ENCODE measurements at regions not wholly inside any gene's neighbourhood (a gene's known extent, or its start where the extent isn't known, plus 50 kb on each side); places are given as distances from the start of the nearest gene placed in this dataset.

DNA sequence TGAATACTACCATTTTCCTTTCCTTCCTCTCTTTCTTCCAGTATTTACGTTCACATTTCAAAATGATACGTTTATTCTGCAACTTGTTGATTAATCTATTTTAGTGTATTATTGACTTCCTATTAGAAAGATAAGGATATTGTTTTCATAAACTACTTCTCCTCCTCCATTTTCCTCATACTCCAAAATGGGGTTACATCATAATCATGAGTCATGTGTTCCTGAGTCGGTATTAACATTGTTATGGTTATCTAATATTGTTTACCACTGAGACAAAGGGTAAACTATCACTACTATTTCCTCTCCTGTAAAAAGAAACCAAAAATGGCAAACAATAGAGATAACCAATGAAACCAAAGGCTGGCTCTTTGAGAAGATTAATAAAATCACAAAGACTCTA, 126.5 kb upstream of the CDYL start:
- TF ChIP-seq, protein P1, sequence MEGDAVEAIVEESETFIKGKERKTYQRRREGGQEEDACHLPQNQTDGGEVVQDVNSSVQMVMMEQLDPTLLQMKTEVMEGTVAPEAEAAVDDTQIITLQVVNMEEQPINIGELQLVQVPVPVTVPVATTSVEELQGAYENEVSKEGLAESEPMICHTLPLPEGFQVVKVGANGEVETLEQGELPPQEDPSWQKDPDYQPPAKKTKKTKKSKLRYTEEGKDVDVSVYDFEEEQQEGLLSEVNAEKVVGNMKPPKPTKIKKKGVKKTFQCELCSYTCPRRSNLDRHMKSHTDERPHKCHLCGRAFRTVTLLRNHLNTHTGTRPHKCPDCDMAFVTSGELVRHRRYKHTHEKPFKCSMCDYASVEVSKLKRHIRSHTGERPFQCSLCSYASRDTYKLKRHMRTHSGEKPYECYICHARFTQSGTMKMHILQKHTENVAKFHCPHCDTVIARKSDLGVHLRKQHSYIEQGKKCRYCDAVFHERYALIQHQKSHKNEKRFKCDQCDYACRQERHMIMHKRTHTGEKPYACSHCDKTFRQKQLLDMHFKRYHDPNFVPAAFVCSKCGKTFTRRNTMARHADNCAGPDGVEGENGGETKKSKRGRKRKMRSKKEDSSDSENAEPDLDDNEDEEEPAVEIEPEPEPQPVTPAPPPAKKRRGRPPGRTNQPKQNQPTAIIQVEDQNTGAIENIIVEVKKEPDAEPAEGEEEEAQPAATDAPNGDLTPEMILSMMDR (IDR thresholded peaks at IDR 0.05) = no peak
- no peaks in the 10 kb centered on the region for H3K36me3 ChIP-seq
- H3K27me3 ChIP-seq (ENCODE audit: low read depth) = no peaks in the 10 kb centered on the region
- intact Hi-C loops (cut with DNase I) = no loop called here
- peaks cover 14% of the 10 kb centered on the region for H3K4me1 ChIP-seq
- H3K9me3 ChIP-seq = peaks cover 13% of the 10 kb centered on the region
- no peak overlapping the region for H3K27ac ChIP-seq
- ATAC-seq (no peak), DNase-seq (no peak)
- no peak overlapping the region for H3K4me3 ChIP-seq

DNA sequence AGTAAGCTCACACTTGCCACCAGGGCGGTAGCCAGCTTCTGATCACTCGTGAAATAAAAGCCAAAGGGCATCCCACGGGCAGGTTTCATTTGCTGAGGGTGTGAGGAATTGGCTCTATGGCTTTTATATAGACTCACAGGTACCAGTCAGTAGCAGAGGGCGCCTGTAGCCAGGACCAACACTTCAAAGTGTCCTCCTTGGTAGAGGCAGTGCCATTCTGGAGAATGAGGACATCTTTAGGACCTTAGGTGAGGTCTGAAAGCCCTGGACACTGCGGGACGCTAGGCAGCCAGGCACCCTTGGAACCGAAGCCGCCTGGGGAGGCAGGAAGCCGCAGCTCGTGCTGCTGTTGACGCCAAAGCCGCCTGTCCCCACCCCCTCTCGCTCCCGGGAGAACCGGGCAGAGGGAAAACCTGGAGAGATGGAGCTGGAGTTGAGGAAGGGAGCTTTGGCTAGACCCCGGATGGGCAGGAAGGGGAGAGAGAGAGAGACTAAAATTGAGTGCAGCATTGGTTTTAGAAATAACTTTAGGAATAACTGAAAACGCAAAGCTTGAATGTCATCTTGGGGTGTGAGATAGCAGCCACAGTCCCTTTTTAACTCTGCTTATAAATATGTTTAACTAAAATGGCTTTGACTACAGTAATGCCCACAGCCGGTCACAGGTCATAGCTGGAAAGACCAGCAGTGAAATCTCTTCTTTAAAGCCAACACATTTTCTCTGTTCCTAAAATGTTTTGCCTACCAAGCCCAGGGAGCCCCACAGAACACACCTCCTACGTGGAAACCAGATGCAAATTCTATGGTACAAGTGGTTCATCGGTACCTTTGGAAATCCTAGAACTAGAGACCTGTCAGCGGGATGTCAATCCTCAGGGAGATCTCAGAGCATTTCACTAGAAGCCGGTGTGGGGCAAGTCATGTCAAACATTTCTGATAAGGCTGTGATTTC, 128.5 kb upstream of the CDYL start:
- ATAC-seq (peak; percentile 90 to 93), DNase-seq (peak; percentile 77)
- no peak overlapping the region for H3K27ac ChIP-seq
- peaks cover 14% of the 10 kb centered on the region for H3K4me1 ChIP-seq
- H3K36me3 ChIP-seq = no peaks in the 10 kb centered on the region
- peak overlapping the region; percentile 40 for H3K4me3 ChIP-seq
- TF ChIP-seq, protein P1 (IDR thresholded peaks at IDR 0.05) = no peak
- H3K27me3 ChIP-seq (ENCODE audit: low read depth) = no peaks in the 10 kb centered on the region
- peaks cover 13% of the 10 kb centered on the region for H3K9me3 ChIP-seq
- intact Hi-C loops (cut with DNase I) = no loop called here

DNA sequence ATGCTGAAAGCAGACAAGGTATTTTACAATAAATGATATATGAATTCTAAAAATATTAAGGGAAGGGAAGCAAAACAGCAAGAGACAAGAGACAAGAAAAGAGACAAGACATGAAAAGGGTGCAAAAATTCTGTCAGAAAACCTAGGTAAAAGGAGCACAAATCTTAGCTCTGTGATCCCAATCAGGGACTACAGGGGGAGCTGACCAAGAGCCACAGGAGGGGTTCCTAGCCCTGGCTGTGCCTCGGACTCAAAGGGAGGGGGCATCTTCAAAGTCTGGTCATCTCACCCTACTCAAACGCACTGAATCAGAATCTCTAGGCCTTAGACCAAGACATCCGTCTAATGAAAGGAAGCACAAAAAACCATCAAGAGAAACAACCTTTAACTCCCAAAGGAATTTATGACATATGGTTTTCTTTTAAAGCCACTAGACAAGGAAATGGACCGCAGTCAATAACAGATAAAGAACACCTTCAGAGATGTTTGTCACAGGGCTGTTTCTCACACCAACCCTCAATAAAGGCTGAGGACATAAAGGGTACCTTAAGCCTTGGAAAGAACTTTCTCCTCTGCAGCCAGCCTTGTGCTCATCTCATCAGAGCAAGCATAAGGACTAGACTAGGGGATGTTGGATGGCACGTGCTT, 130.4 kb upstream of the CDYL start:
- Histone ChIP-seq H3K9me3 (no peaks in the 10 kb centered on the region), H3K36me3 (no peaks in the 10 kb centered on the region), H3K4me1 (peaks cover 14% of the 10 kb centered on the region), H3K27ac (no peak overlapping the region), H3K27me3 (ENCODE audit: low read depth) (no peaks in the 10 kb centered on the region), H3K4me3 (no peak overlapping the region)
- intact Hi-C loops (cut with DNase I) = no loop called here
- DNase-seq = no peak
- TF ChIP-seq, protein P1 (IDR thresholded peaks at IDR 0.05) = no peak
- no peak for ATAC-seq

DNA sequence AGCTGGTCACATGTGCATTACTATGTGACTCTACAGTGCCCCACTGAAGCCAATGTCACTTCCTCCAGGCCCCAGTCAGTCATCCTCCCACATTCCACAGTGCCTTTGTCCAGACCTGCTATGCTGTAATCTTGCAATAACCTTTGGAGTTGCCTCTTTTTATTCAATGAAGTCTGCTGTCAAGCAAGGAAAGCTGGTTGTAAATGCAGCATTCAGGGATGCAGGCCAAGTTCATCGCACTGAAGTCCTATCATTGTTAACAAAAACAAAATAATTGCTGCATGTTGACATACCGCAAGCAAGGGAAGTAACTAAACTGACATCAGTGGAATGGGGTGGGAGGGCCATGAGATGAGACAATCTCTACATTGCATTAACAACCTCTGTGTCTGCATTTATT, 131.2 kb upstream of the CDYL start:
- ATAC-seq (no peak), DNase-seq (no peak)
- TF ChIP-seq, protein P1 (IDR thresholded peaks at IDR 0.05) = no peak
- H3K9me3 ChIP-seq = no peaks in the 10 kb centered on the region
- H3K27ac ChIP-seq = no peak overlapping the region
- no peak overlapping the region for H3K4me3 ChIP-seq
- H3K4me1 ChIP-seq = peaks cover 14% of the 10 kb centered on the region
- intact Hi-C loops (cut with DNase I) = no loop called here
- H3K36me3 ChIP-seq = no peaks in the 10 kb centered on the region
- no peaks in the 10 kb centered on the region for H3K27me3 ChIP-seq (ENCODE audit: low read depth)

DNA sequence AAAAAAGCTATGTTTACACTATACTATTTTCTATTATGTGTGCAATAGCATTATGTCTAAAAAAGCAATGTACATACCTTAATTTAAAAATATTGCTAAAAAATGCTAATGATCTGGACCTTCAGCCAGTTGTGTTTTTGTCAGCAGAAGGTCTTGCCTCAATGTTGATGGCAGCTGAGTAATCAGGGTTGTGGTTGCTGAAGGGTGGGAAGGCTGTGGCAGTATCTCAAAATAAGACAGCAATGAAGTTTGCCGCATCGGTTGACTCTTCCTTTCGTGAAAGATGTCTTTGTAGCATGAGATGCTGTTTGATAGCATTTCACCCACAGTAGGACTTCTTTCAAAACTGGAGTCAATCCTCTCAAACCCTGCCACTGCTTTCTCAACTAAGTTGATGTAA, 134.7 kb upstream of the CDYL start:
- DNase-seq = no peak
- Histone ChIP-seq H3K27ac (no peak overlapping the region), H3K9me3 (no peaks in the 10 kb centered on the region), H3K4me1 (no peaks in the 10 kb centered on the region), H3K36me3 (no peaks in the 10 kb centered on the region), H3K4me3 (no peak overlapping the region), H3K27me3 (ENCODE audit: low read depth) (no peaks in the 10 kb centered on the region)
- TF ChIP-seq, protein P1 (IDR thresholded peaks at IDR 0.05) = no peak
- no peak for ATAC-seq
- intact Hi-C loops (cut with DNase I) = no loop called here
